SH-SY5Y (cell line): ENCODE measurements at regions not wholly inside any gene's neighbourhood (a gene's known extent, or its start where the extent isn't known, plus 50 kb on each side); places are given as distances from the start of the nearest gene placed in this dataset.

Experiments used
- GATA2 ChIP-seq: IDR thresholded peaks from 2 replicates; pipeline ENCODE4 v1.6.1; 2011; ENCODE audit warnings: mild to moderate bottlenecking, low read depth, low read length
- GATA3 ChIP-seq: IDR thresholded peaks from 2 replicates; pipeline ENCODE4 v1.6.1; 2011; ENCODE audit warnings: low read depth, mild to moderate bottlenecking, low read length, moderate library complexity

GRCh38 chr4:45568694-45569093 lies 555.2 kb downstream of the GABRG1 start:
- no peak for TF ChIP-seq GATA3
- no peak for TF ChIP-seq GATA2
